HG03521 (cell line): ENCODE measurements at regions not wholly inside any gene's neighbourhood (a gene's known extent, or its start where the extent isn't known, plus 50 kb on each side); places are given as distances from the start of the nearest gene placed in this dataset.
"Not testable (repeated sequence)": the region's sequence is repeated elsewhere in the genome, so short reads cannot be mapped to it uniquely, and the experiment has no call there.

Experiments
- ATAC-seq: cut with Tn5 transposase; IDR thresholded peaks from one replicate; pipeline ENCODE4 v1.9.1; 2021; ENCODE audit warnings: mild to moderate bottlenecking, moderate library complexity; ENCODE audit not compliant: unreplicated experiment

DNA sequence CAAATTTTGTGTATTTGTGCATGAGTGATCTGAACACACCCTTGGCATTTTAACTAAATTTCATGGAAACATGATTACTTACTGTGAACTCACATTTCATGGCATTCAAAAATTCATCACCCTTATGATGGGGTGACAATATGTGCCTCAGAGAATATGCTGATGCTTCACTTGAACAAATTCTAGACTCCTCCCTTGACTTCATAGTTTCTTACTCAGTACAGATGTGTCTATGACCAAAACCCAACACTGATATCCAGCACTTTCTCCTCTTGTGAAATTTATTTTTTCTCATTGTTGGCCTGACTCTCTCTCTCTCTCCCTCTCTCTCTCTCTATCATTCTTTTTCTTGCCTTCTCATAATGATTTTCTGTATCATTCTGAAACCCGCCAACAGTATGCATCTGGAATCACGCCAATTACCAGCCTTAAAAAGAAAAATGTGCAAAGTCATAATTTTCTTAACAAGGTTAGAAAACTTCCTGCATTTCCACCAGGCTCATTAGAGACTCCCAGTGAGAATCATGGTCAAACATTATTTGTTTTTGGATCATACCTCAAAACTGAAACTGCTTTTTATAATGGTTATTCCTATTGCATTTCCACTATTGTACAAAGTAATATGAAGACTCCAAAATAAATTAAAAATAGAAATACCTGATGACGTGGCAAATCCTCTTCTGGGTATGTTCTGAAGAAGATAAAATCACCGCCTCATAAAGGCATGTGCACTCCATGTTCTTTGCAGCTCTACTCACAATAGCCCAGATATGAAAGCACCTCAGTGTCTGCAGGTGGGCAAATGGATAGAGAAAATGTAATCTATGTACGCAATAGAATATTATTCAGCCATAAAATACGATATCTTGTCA is 722.2 kb downstream of the TMEM121 start:
- no peak for ATAC-seq

DNA sequence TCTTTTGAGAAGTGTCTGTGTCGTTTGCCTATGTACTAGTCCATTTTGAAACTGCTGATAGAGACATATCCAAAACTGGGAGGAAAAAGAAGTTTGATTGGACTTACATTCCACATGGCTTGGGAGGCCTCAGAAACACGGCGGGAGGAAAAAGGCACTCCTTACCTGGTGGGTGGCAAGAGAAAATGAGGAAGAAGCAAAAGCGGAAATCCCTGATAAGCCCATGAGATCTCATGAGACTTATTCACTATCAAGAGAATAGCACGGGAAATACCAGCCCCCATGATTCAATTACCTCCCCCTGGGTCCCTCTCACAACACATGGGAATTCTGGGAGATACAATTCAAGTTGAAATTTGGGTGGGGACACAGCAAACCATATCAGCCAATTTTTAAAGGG is 727.6 kb downstream of the TMEM121 start:
- ATAC-seq: not testable (repeated sequence)

DNA sequence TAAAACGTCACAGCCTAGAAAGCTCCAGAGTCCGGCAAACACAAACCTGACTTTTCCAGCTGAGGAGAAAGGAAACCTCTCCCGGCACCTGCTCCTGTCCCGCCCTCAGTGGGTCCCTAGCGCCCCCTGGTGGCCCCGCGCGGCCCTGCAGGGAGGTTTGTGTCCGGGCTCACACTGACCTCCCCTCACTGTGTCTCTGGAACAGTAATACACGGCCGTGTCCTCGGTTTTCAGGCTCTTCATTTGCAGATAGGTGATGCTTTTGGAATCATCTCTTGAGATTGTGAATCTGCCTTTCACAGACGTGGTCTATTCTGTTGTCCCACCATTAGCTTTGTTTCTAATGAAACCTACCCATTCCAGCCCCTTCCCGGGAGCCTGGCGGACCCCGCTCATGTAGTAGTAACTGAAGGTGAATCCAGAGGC is 731.2 kb downstream of the TMEM121 start:
- not testable (repeated sequence) for ATAC-seq

DNA sequence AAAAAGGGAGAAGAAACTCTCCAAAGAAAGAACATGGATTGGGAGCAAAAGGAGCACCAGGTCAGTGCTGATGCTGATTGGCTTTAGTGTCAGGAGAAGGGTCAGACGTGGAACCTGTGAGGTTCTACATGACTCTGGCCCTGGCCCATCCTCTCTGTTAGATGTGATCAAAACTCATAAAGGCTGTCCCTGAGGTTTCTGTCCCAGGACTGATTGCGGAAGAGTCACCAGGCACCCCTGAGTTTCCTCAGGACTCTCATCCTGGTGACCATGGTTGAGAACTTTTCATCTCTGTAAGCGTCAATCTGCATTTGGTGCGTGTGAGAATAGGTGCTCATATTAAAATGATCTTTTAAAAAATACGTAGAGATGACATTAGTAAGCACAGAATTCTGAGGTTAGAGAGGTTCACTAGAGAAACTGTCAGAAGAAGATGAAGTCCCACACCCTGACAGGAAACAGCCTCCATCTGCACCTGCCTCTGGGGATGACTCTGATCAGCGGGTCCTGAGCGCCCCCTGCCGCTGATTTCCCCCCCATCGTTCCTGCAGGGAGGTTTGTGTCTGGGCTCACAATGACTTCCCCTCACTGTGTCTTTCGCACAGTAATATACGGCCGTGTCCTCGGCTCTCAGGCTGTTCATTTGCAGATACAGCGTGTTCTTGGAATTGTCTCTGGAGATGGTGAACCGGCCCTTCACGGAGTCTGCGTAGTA is 741.8 kb downstream of the TMEM121 start:
- ATAC-seq: no peak

DNA sequence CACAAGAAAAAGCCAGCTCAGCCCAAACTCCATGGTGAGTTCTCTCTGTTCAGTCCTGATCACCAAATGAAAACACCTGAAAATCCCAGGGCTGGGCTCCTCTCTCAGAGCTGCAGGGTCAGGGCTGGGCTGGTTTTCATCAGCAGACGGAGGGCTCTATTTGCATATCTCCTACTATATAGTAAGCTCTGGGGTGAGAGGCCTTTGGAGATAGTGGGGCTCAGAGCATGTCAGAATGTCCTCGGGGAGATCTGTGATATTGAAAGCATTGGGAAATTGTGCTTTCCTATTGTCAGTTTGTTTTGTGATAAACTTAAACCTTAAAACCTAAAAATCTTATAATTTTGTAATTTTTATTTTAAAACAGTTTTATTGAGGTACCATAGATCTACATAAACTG is 742.6 kb downstream of the TMEM121 start:
- ATAC-seq: no peak

DNA sequence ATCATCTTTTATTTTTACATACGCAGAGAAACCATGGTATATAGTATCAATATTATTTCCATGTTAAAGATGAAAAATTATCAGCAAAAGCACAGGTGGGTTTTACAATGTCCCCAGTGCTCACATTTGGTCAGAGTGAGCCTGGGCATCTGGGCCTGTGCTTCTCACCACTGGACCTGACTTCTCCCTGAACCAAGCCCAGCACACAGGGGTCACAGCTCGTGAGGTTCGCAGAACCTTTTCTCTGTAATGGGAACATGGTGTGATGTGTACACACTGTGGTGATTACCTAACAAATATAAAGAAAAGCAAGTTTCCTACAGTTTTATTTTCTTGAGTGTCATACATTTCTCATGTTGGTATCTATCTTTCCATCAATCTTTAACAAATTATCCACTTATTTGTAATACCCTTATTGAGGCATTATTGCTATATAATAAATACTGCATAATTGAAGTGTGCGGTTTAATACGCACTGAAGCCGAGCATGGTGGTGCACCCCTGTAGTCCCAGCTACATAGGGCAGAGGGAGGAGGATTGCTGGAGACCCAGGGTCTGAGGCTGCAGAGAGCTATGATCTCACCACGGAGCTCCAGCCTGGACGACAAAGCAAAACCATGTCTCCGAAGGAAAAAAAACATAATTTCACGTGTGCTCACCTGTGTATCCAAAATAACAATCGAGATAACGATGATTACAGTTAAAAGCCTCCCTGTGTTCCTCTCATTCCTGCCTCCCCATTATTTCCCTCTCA is 743.2 kb downstream of the TMEM121 start:
- no peak for ATAC-seq

DNA sequence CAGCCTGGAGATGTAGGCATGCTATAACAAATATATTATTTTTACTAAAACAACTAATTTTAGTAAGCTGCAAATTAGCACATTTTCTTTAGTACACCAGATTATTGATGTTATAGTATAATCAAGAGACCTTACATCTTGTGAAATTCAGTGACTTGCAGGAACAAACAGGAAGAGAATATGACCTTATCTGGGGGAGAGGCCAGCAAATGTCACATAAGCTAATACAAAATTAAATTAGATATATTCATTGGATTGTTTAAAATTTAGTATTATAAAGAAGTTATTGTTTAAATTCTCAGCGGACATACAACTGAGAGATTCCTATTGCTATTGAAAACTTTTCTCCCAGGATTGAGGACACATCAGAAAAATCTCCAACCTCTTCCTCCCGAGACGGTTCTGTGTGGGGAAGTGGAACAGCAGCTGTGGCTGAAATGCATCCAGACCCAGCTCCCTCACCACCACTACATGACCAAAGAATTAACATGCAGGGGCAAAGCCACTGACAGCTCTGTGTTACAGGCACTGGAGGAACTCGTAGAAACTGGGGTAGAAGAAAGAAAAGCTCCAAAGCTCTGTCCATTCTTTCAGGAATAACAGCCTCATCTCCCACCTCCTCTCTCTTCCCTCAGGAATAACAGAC is 744.2 kb downstream of the TMEM121 start:
- ATAC-seq: not testable (repeated sequence)

DNA sequence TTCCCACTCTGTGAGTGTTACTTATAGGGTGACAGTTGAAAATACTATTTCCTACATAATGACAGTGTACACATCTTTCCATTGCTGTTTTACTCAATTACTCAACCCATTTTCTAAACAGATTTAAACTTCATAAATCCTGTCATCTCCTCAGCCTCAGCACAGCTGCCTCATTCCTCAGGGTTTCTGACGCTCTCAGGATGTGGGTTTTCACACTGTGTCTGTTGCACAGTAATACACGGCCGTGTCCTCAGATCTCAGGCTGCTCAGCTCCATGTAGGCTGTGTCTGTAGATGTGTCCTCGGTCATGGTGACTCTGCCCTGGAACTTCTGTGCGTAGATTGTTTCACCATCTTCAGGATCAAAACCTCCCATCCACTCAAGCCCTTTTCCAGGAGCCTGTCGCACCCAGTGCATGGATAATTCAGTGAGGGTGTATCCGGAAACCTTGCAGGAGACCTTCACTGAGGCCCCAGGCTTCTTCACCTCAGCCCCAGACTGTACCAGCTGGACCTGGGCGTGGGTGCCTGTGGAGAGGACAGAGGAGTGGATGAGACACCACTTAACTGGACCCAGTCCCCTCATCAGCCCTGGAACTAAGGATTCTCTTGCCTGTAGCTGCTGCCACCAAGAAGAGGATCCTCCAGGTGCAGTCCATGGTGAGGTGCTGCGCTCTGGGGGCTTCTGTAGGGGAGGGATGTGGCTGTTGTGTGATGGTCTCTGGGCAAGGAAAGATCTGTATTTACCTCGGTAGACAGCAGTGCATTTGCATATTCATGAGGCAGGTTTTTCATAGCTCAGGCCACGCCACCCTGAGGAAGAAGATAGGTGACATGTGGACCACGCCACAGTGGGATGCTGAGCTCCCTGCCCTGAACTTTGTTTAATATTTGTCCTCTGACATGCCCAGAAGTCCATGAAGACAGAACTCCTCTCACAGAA is 750.2 kb downstream of the TMEM121 start:
- ATAC-seq: no peak

DNA sequence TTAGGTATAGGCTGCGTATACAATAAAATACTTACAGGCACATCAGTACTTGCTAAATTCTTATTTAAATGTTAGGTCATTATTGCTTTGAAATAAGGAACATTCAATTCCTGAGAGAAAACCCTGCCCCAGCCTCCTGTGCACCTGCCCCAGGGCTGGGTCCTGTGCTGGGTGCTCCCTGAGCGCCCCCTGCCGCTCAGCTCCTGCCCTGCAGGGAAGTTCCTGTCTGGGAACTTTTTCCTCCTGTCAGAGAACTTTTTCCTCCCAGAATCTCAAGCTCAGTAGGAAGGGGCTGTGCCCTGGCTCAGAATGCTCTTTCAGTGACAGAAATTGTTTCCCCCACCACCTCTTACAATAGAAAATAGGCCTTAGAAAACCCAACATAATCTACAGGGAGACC is 751.1 kb downstream of the TMEM121 start:
- ATAC-seq: no peak

DNA sequence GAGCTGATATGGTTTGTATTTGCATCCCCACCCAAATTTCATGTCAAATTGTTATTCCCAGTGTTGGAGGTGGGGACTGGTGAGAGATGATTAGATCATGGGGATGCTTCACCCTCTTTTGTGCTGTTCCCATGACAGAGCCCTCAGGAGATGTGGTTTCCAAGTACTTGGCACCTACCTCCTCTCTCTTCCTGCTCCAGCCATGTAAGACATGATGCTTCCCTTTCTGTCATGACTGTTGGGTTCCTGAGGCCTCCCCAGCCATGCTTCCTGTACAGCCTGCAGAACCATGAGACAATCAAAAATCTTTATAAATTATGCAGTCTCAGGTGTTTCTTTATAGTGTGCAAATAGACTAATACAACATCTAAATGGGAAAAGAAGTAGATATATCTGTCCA is 754.5 kb downstream of the TMEM121 start:
- ATAC-seq: no peak

DNA sequence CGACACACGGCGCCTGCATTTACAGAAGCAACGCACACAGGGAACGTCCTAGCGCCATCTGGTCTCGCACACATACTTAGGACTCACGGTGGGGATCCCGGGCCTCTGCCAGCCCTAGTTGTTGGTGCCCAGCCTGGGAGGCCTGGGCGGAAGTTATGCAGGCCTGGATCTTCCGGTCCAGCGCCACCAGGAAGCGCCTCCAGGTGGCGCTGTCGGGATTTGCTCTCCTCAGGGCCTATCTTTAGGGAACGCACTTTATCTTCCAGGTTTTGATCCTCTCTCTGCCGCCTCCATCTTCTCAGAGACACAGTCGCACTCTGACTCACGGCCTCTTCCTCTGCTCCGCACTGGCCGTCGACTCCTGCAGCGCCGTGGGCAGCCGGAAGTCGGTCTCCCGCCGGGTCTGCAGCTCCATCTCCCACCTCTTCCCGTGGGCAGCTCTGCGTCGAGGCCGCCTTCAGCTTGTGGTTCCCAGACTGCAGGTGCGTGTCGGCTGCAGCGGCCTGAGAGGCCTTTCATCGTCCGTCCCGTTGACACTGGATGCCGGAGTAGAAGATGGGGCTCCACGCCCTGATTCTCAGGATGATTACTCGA is 760.4 kb downstream of the TMEM121 start:
- ATAC-seq: no peak

DNA sequence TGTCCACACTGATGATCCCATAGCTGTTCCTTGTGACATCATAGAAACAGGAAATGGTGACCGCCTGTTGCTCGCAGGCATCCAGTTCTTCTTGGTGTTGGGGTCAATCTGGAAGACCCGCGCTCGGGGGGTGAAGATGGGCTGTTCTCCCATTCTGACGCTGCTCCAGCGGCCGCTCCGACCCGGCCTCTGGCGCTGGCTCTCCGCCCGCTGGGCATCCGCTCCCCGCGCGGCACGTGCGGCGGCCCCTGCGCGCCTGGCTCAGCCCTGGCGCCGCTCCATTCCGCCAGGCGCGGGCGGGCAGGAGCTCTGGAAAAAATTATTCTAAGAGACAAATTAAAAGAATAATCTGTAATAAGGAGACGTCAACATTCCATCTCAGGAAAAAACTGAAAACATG is 761.1 kb downstream of the TMEM121 start:
- no peak for ATAC-seq

DNA sequence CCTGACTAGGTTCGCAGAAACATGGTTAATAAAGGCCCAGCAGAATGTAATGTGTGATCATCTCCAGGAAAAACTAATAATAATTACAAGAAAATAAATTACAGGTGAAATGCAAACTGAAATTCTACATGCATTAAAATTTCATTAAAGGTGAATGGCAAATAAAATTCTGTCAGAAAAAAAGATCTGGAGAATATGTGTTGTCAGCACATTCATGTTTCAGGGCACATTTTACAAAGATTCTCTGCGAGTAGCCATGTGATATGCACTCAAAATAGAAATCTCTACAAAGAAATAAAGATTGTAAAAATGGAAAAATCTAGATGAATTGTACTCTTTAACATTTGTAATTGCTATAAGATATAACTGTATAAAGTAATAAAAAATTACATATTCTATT is 765.2 kb downstream of the TMEM121 start:
- ATAC-seq: no peak

DNA sequence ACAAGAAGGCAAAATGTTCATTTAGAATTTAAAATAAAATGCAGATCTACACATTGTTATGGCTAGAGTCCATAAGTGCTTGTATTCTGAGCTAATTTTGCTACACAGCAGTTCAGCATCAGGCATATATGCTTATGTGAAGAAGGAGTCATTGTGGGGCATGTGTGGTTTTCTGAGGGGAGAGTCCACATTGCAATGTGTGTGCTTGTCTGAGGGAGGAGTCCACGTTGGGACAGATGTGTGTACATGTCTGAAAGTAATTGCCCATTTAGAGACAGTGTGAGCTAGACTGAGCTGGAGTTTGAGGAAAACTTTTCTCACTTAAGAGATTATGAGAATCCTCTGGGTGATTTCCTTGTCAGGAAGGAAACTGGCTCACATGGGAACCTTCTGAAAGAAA is 767.9 kb downstream of the TMEM121 start:
- ATAC-seq: no peak

DNA sequence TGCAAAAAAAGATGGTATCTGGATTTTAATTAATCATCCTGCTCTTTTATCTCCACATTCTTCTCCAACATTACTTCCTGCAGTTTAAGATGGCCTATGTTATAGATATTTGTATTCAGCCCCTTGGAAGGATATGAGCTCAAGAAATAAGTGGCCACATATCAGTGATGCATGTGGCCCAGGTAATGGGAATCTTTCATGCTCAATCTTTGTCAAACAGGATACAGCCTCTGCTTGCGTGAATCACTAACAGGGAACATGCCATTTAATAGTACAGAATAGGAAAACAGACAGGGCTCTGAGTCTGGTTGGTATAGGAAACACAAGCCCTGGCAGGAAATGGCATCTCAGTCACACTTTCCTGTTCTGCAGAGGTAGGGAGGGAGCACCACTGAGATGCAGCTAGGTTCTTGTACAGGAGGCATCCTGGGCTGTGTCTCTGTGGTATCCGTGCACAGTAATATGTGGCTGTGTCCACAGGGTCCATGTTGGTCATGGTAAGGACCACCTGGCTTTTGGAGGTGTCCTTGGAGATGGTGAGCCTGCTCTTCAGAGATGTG is 774.6 kb downstream of the TMEM121 start:
- not testable (repeated sequence) for ATAC-seq

DNA sequence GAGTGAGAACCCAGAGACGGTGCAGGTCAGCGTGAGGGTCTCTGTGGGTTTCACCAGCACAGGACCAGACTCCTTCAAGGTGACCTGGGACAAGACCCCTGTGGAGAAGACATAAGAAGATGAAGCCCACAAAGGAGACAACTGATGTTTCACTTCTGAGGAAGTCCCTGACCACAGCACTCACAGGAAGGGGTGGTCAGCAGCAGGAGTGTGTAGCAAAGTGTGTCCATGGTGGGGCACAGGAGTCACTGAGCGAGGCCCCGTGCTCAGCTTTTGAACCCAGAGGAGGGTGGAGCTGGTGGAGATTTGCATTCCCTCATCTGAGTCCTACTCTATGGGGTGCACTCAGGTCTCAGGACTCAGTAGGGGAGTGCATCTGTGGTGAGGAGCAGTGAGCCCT is 775.2 kb downstream of the TMEM121 start:
- not testable (repeated sequence) for ATAC-seq

DNA sequence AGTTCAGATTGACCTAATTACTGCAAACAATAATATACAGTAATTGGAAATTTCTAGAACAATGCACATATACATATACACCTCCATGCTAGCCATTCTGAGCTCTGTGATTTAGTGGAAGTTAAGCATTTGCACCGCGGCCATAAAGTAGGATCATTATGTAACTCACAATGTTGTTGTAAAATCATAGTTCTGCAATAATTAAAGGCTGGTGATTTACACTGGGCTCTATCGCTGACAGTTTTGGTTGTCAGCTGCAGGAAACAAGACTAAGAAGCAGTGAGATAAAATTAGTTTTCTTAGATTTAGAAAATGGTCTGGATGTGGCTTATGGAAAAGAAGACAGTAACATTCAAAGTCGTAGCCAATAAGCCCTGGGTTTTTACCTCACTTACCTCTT is 776.3 kb downstream of the TMEM121 start:
- ATAC-seq: no peak

DNA sequence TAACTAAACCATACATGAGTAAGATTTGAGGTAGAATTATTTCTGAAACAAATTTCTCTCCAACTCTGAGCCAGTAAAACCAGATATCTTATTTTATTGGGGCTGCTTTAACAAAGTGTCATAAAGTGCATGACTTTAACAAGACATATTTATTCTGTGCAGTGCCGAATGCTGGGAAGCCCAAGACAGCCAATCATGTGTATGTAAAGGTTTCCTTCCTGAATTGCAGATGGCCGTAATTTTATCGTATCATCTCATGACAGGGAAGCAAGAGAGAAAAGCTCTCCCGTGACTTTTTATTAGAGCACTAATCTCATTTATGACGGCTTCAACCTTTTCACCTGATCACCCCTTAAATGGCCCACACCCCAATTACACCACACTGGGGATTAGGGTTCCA is 777.9 kb downstream of the TMEM121 start:
- ATAC-seq: no peak

DNA sequence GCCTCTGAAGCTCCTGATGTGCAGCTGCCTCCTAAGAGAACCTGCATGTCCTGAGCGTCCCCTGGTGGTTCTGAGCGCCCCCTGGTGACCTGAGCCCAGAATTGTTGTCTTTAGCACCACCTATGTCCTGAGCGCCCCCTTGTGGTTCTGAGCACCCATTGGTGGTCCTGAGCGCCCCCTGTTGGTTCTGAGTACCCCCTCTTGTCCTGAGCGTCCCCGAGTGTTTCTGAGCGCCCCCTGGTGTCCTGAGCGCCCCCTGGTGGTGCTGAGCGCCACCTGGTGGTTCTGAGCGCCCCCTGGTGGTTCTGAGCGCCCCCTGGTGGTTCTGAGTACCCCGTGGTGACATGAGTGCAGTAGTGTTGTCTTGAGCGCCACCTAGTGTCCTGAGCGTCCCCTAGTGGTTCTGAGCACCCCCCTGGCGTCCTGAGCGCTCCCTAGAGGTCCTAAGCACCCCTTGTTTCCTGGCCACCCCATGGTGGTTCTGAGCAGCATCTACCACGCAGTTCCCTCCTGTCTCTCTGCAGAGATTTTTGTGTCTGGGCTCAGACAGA is 782.5 kb downstream of the TMEM121 start:
- ATAC-seq: peak; percentile 95
